Omental fat pad (tissue), 3 donors: ENCODE measurements at regions not wholly inside any gene's neighbourhood (a gene's known extent, or its start where the extent isn't known, plus 50 kb on each side); places are given as distances from the start of the nearest gene placed in this dataset.

Experiments
- ATAC-seq: fragments of 150-250 bp; one replicate; pipeline ENCODE4 v1.9.1; 2016; ENCODE audit warnings: mild to moderate bottlenecking, moderate library complexity; ENCODE audit not compliant: low FRiP score
- DNase-seq: peaks from one replicate; pipeline ENCODE4 v3.0.0-alpha.2; 2019; ENCODE audit warnings: low spot score
- CTCF ChIP-seq, 3 donors: fragments of 450-650 bp; IDR thresholded peaks; one replicate each; pipeline ENCODE4 v1.5.1; 2016 to 2017; ENCODE audit warnings: antibody characterized with exemption in 3 of 3, mild to moderate bottlenecking in 3 of 3, moderate library complexity in 2 of 3

- no peak for TF ChIP-seq CTCF (IDR thresholded peaks at IDR 0.05)
- DNase-seq, result no peak
- ATAC-seq, result no peak
These were observed 99.9 kb upstream of the BAIAP2L1 start for GRCh38 chr7:98500764-98501163.

- ATAC-seq, result no peak
- TF ChIP-seq CTCF (IDR thresholded peaks at IDR 0.05), result no peak
- DNase-seq, result no peak
These were observed 95.7 kb upstream of the BAIAP2L1 start for GRCh38 chr7:98496618-98497017.

- ATAC-seq (no peak), DNase-seq (no peak)
- TF ChIP-seq CTCF (IDR thresholded peaks at IDR 0.05), result no peak
These were observed 94.5 kb upstream of the BAIAP2L1 start for GRCh38 chr7:98495200-98495955.

GRCh38 chr7:98493030-98493778 is 92.3 kb upstream of the BAIAP2L1 start:
- DNase-seq (no peak), ATAC-seq (no peak)
- TF ChIP-seq CTCF (IDR thresholded peaks at IDR 0.05), result no peak

GRCh38 chr7:98488167-98488566 is 87.3 kb upstream of the BAIAP2L1 start:
- DNase-seq (no peak), ATAC-seq (no peak)

GRCh38 chr7:98483964-98484545 is 83.2 kb upstream of the BAIAP2L1 start:
- TF ChIP-seq CTCF (IDR thresholded peaks at IDR 0.05), result no peak
- no peak for ATAC-seq
- DNase-seq, result no peak

More at GRCh38 chr7:98488167-98488566, 87.3 kb upstream of the BAIAP2L1 start:
- no peak for TF ChIP-seq CTCF (IDR thresholded peaks at IDR 0.05)
